Activated gamma-delta T cell treated with anti-CD3 and anti-CD28 coated beads, Interleukin-2, amount 50 U/mL, for 16 hours (primary cell): ENCODE measurements at regions not wholly inside any gene's neighbourhood (a gene's known extent, or its start where the extent isn't known, plus 50 kb on each side); places are given as distances from the start of the nearest gene placed in this dataset.
"Not testable (repeated sequence)": the region's sequence is repeated elsewhere in the genome, so short reads cannot be mapped to it uniquely, and the experiment has no call there.

Experiments used
- DNase-seq: peaks from one replicate; pipeline ENCODE4 v3.0.0-alpha.2; 2020; ENCODE audit warnings: low read depth

- DNase-seq: no peak
Observed at GRCh38 chr14:87052646-87053225, 940.2 kb downstream of the GALC start.

GRCh38 chr14:87050421-87050820 is 942.6 kb downstream of the GALC start:
- no peak for DNase-seq

- no peak for DNase-seq
Observed at GRCh38 chr14:87049950-87050349, 943.0 kb downstream of the GALC start.

- DNase-seq: no peak
Observed at GRCh38 chr14:87046960-87047359, 946.0 kb downstream of the GALC start.

- DNase-seq: no peak
Observed at GRCh38 chr14:87045956-87046355, 947.0 kb downstream of the GALC start.

- DNase-seq: no peak
Observed at GRCh38 chr14:87045246-87045645, 947.7 kb downstream of the GALC start.

GRCh38 chr14:87044807-87045206 is 948.2 kb downstream of the GALC start:
- DNase-seq: no peak

GRCh38 chr14:87043667-87044200 is 949.2 kb downstream of the GALC start:
- DNase-seq: no peak

- no peak for DNase-seq
Observed at GRCh38 chr14:87042354-87042753, 950.6 kb downstream of the GALC start.

GRCh38 chr14:87041290-87042020 is 951.5 kb downstream of the GALC start:
- DNase-seq: no peak

- no peak for DNase-seq
Observed at GRCh38 chr14:87034680-87035079, 958.3 kb downstream of the GALC start.

GRCh38 chr14:87030197-87030596 is 962.8 kb downstream of the GALC start:
- DNase-seq: no peak

- DNase-seq: not testable (repeated sequence)
Observed at GRCh38 chr14:87020106-87020505, 972.9 kb downstream of the GALC start.

- DNase-seq: no peak
Observed at GRCh38 chr14:87018294-87018693, 974.7 kb downstream of the GALC start.

GRCh38 chr14:87017335-87017734 is 975.6 kb downstream of the GALC start:
- DNase-seq: no peak

- no peak for DNase-seq
Observed at GRCh38 chr14:87014856-87015255, 978.1 kb downstream of the GALC start.

GRCh38 chr14:87013583-87013982 is 979.4 kb downstream of the GALC start:
- DNase-seq: no peak

GRCh38 chr14:87008965-87009364 is 984.0 kb downstream of the GALC start:
- DNase-seq: no peak

- no peak for DNase-seq
Observed at GRCh38 chr14:87005280-87005679, 987.7 kb downstream of the GALC start.

- DNase-seq: no peak
Observed at GRCh38 chr14:87002776-87003175, 990.2 kb downstream of the GALC start.

- no peak for DNase-seq
Observed at GRCh38 chr14:87001333-87001732, 991.6 kb downstream of the GALC start.

- no peak for DNase-seq
Observed at GRCh38 chr14:87000081-87000480, 992.9 kb downstream of the GALC start.

- DNase-seq: no peak
Observed at GRCh38 chr14:86999036-86999435, 993.9 kb downstream of the GALC start.

- DNase-seq: no peak
Observed at GRCh38 chr14:86997271-86997670, 995.7 kb downstream of the GALC start.
